AG04450 (cell line): ENCODE measurements at regions not wholly inside any gene's neighbourhood (a gene's known extent, or its start where the extent isn't known, plus 50 kb on each side); places are given as distances from the start of the nearest gene placed in this dataset.

ENCODE experiments used
- CTCF ChIA-PET: fragments of 300-600, 350-600 bp; formaldehyde crosslinking; extraction: SDS; loops from one replicate; lab custom pipeline; 2022; ENCODE audit warnings: antibody characterized with exemption, inconsistent platforms; lab: Charles Lee
- POLR2A ChIA-PET: fragments of 350-600 bp; formaldehyde crosslinking; extraction: SDS; loops from one replicate; lab custom pipeline; 2021; ENCODE audit warnings: antibody characterized with exemption, inconsistent platforms; lab: Yijun Ruan, JAX
- DNase-seq: peaks from one replicate; pipeline ENCODE4 v3.0.0-alpha.2; 2011; ENCODE audit warnings: low read depth, low spot score
- H3K27ac ChIP-seq: one replicate; pipeline ENCODE4 v1.5.1; 2012; ENCODE audit warnings: low read depth, low read length, control low read depth
- H3K27me3 ChIP-seq: one replicate; pipeline ENCODE4 v1.6.0; 2012; ENCODE audit warnings: low read length; ENCODE audit not compliant: control insufficient read depth, insufficient read depth
- H3K4me3 ChIP-seq: 2 replicates; pipeline ENCODE4 v1.5.1; 2011; ENCODE audit warnings: mild to moderate bottlenecking, low read depth, low read length, control low read depth
- H3K9me3 ChIP-seq: 2 replicates; pipeline ENCODE4 v1.5.1; 2012; ENCODE audit warnings: low read length; ENCODE audit not compliant: control insufficient read depth, insufficient read depth
- CTCF ChIP-seq: IDR thresholded peaks from 2 replicates; pipeline ENCODE4 v1.5.1; 2011; ENCODE audit warnings: low read depth, low read length, control low read depth, inconsistent platforms

- H3K9me3 ChIP-seq = no peaks in the 10 kb centered on the region
- no peak for DNase-seq
- H3K4me3 ChIP-seq = no peak overlapping the region
- TF ChIP-seq CTCF = no peak
- CTCF ChIA-PET = no interaction called here
- POLR2A ChIA-PET = no interaction called here
- H3K27me3 ChIP-seq = no peaks in the 10 kb centered on the region
- H3K27ac ChIP-seq = no peak overlapping the region
These were observed 390.0 kb downstream of the MEIS1 start for GRCh38 chr2:66824926-66825325.

GRCh38 chr2:66827851-66828250, 392.9 kb downstream of the MEIS1 start:
- POLR2A ChIA-PET = no interaction called here
- TF ChIP-seq CTCF = no peak

GRCh38 chr2:66828876-66829275, 394.0 kb downstream of the MEIS1 start:
- Histone ChIP-seq H3K27me3 (no peaks in the 10 kb centered on the region), H3K27ac (no peak overlapping the region), H3K9me3 (no peaks in the 10 kb centered on the region), H3K4me3 (no peak overlapping the region)
- ChIA-PET CTCF (no interaction called here), POLR2A (no interaction called here)
- no peak for TF ChIP-seq CTCF
- no peak for DNase-seq

More at GRCh38 chr2:66827851-66828250, 392.9 kb downstream of the MEIS1 start:
- DNase-seq = no peak
- CTCF ChIA-PET = no interaction called here
- no peak overlapping the region for H3K27ac ChIP-seq
- no peaks in the 10 kb centered on the region for H3K27me3 ChIP-seq
- no peaks in the 10 kb centered on the region for H3K9me3 ChIP-seq
- H3K4me3 ChIP-seq = no peak overlapping the region

- H3K27ac ChIP-seq = no peak overlapping the region
- H3K27me3 ChIP-seq = no peaks in the 10 kb centered on the region
- H3K9me3 ChIP-seq = no peaks in the 10 kb centered on the region
- H3K4me3 ChIP-seq = no peak overlapping the region
- TF ChIP-seq CTCF = no peak
- ChIA-PET POLR2A (interaction anchor here (1.0 kb wide), 1 partner anchor 9 kb away, joined by 3 read pairs; no protein-coding TSS in a partner anchor), CTCF (no interaction called here)
- no peak for DNase-seq
These were observed 396.0 kb downstream of the MEIS1 start for GRCh38 chr2:66830881-66831280.

- TF ChIP-seq CTCF = no peak
- Histone ChIP-seq H3K27ac (no peak overlapping the region), H3K9me3 (no peaks in the 10 kb centered on the region), H3K4me3 (no peak overlapping the region), H3K27me3 (no peaks in the 10 kb centered on the region)
- POLR2A ChIA-PET = no interaction called here
- no peak for DNase-seq
- CTCF ChIA-PET = interaction anchor here (0.6 kb wide), 1 partner anchor 404 kb away, joined by 6 read pairs; no protein-coding TSS in a partner anchor
These were observed 397.9 kb downstream of the MEIS1 start for GRCh38 chr2:66832646-66833435.
